ENCODE measurements at regions not wholly inside any gene's neighbourhood (a gene's known extent, or its start where the extent isn't known, plus 50 kb on each side); places are given as distances from the start of the nearest gene placed in this dataset.

GRCh38 chr4:18631586-18631985, 610.0 kb upstream of the LCORL start:
- FAIRE-seq (no peak), DNase-seq (ENCODE audit: insufficient read length, low spot score) (no peak)
- TF ChIP-seq CTCF (IDR thresholded peaks at IDR 0.05; ENCODE audit: insufficient read depth, missing control alignments) = no peak

- no peak for TF ChIP-seq CTCF (IDR thresholded peaks at IDR 0.05; ENCODE audit: insufficient read depth, missing control alignments)
- no peak for FAIRE-seq
These were observed 608.9 kb upstream of the LCORL start for GRCh38 chr4:18630218-18631110.

GRCh38 chr4:18627447-18628005, 606.0 kb upstream of the LCORL start:
- no peak for TF ChIP-seq CTCF (IDR thresholded peaks at IDR 0.05; ENCODE audit: insufficient read depth, missing control alignments)
- no peak for DNase-seq (ENCODE audit: insufficient read length, low spot score)
- no peak for FAIRE-seq

More at GRCh38 chr4:18630218-18631110, 608.9 kb upstream of the LCORL start:
- DNase-seq (ENCODE audit: insufficient read length, low spot score) = no peak

- DNase-seq (ENCODE audit: insufficient read length, low spot score) = no peak
- TF ChIP-seq CTCF (IDR thresholded peaks at IDR 0.05; ENCODE audit: insufficient read depth, missing control alignments) = no peak
- no peak for FAIRE-seq
These were observed 605.4 kb upstream of the LCORL start for GRCh38 chr4:18626996-18627395.

- FAIRE-seq = no peak
- no peak for TF ChIP-seq CTCF (IDR thresholded peaks at IDR 0.05; ENCODE audit: insufficient read depth, missing control alignments)
These were observed 604.8 kb upstream of the LCORL start for GRCh38 chr4:18626366-18626765.

GRCh38 chr4:18621186-18621585, 599.6 kb upstream of the LCORL start:
- no peak for TF ChIP-seq CTCF (IDR thresholded peaks at IDR 0.05; ENCODE audit: insufficient read depth, missing control alignments)
- DNase-seq (ENCODE audit: insufficient read length, low spot score) = no peak
- FAIRE-seq = no peak

More at GRCh38 chr4:18626366-18626765, 604.8 kb upstream of the LCORL start:
- no peak for DNase-seq (ENCODE audit: insufficient read length, low spot score)

- no peak for DNase-seq (ENCODE audit: insufficient read length, low spot score)
- FAIRE-seq = no peak
- no peak for TF ChIP-seq CTCF (IDR thresholded peaks at IDR 0.05; ENCODE audit: insufficient read depth, missing control alignments)
These were observed 595.2 kb upstream of the LCORL start for GRCh38 chr4:18616720-18617119.
